Tongue (tissue), 1 donor: ENCODE measurements at regions not wholly inside any gene's neighbourhood (a gene's known extent, or its start where the extent isn't known, plus 50 kb on each side); places are given as distances from the start of the nearest gene placed in this dataset.
A peak's percentile ranks its signal among the peaks of the same experiment; 100 is the strongest.
"Not testable (repeated sequence)": the region's sequence is repeated elsewhere in the genome, so short reads cannot be mapped to it uniquely, and the experiment has no call there.

Experiments used
- DNase-seq: peaks from one replicate; pipeline ENCODE4 v3.0.0-alpha.2; 2015

- no peak for DNase-seq
These were observed 99.2 kb upstream of the KCNK2 start for GRCh38 chr1:214983126-214983869.

GRCh38 chr1:214989341-214989740 is 93.2 kb upstream of the KCNK2 start:
- no peak for DNase-seq

- no peak for DNase-seq
These were observed 91.9 kb upstream of the KCNK2 start for GRCh38 chr1:214990619-214991018.

- no peak for DNase-seq
These were observed 90.7 kb upstream of the KCNK2 start for GRCh38 chr1:214991691-214992315.

- peak; percentile 8 for DNase-seq
These were observed 89.1 kb upstream of the KCNK2 start for GRCh38 chr1:214993419-214993818.

- no peak for DNase-seq
These were observed 84.9 kb upstream of the KCNK2 start for GRCh38 chr1:214997685-214998084.

- no peak for DNase-seq
These were observed 81.0 kb upstream of the KCNK2 start for GRCh38 chr1:215001419-215002021.

GRCh38 chr1:215002471-215002870 is 80.1 kb upstream of the KCNK2 start:
- DNase-seq, result no peak

- DNase-seq, result no peak
These were observed 78.9 kb upstream of the KCNK2 start for GRCh38 chr1:215003686-215004085.

- DNase-seq, result peak; percentile 51
These were observed 78.3 kb upstream of the KCNK2 start for GRCh38 chr1:215004121-215004827.

- DNase-seq, result no peak
These were observed 77.5 kb upstream of the KCNK2 start for GRCh38 chr1:215005078-215005477.

GRCh38 chr1:215005656-215006345 is 76.7 kb upstream of the KCNK2 start:
- DNase-seq, result no peak

- no peak for DNase-seq
These were observed 74.7 kb upstream of the KCNK2 start for GRCh38 chr1:215007880-215008279.

- DNase-seq, result no peak
These were observed 64.0 kb upstream of the KCNK2 start for GRCh38 chr1:215018555-215018954.

- DNase-seq, result no peak
These were observed 60.3 kb upstream of the KCNK2 start for GRCh38 chr1:215022204-215022603.

- no peak for DNase-seq
These were observed 59.8 kb upstream of the KCNK2 start for GRCh38 chr1:215022741-215023141.

GRCh38 chr1:215023155-215023832 is 59.2 kb upstream of the KCNK2 start:
- DNase-seq, result peak; percentile 31

- DNase-seq, result no peak
These were observed 53.6 kb upstream of the KCNK2 start for GRCh38 chr1:215028954-215029353.

GRCh38 chr1:215030581-215030980 is 52.0 kb upstream of the KCNK2 start:
- not testable (repeated sequence) for DNase-seq

- no peak for DNase-seq
These were observed 51.1 kb upstream of the KCNK2 start for GRCh38 chr1:215031392-215031791.
